Hepatocyte (in vitro differentiated cells): ENCODE measurements at regions not wholly inside any gene's neighbourhood (a gene's known extent, or its start where the extent isn't known, plus 50 kb on each side); places are given as distances from the start of the nearest gene placed in this dataset.

ENCODE experiments used
- CTCF ChIP-seq: fragments of 200-600 bp; sonication (generic); IDR thresholded peaks from 2 replicates; pipeline ENCODE4 v1.5.1; 2016; ENCODE audit warnings: antibody characterized with exemption, mild to moderate bottlenecking; ENCODE audit not compliant: poor library complexity
- EZH2 ChIP-seq: fragments of 200-600 bp; sonication (generic); IDR thresholded peaks from 2 replicates; pipeline ENCODE4 v1.6.1; 2016; ENCODE audit warnings: antibody characterized with exemption, mild to moderate bottlenecking, borderline replicate concordance

GRCh38 chr15:39285663-39286062, 295.2 kb upstream of the THBS1 start:
- TF ChIP-seq CTCF (no peak), EZH2 (no peak)
